Ascending aorta (tissue), 2 donors: ENCODE measurements at regions not wholly inside any gene's neighbourhood (a gene's known extent, or its start where the extent isn't known, plus 50 kb on each side); places are given as distances from the start of the nearest gene placed in this dataset.

Experiments
- DNase-seq, 2 donors: peaks; one replicate each; pipeline ENCODE4 v3.0.0-alpha.2; 2019; ENCODE audit warnings: low spot score in 2 of 2
- H3K27ac ChIP-seq, 2 donors: fragments of 200-600 bp; sonication (generic); one replicate each; pipeline ENCODE4 v1.5.1; 2016 to 2017; ENCODE audit warnings: mild to moderate bottlenecking in 1 of 2
- H3K27me3 ChIP-seq: fragments of 200-600 bp; sonication (generic); one replicate; pipeline ENCODE4 v1.5.1; 2017
- H3K36me3 ChIP-seq, 2 donors: fragments of 200-600 bp; sonication (generic); one replicate each; pipeline ENCODE4 v1.5.1; 2016
- H3K4me1 ChIP-seq, 2 donors: fragments of 200-600 bp; sonication (generic); one replicate each; pipeline ENCODE4 v1.5.1; 2016 to 2017; ENCODE audit warnings: mild to moderate bottlenecking in 1 of 2
- H3K4me3 ChIP-seq, 2 donors: fragments of 200-600 bp; sonication (generic); one replicate each; pipeline ENCODE4 v1.5.1; 2016 to 2017; ENCODE audit warnings: mild to moderate bottlenecking in 1 of 2
- H3K9me3 ChIP-seq, 2 donors: fragments of 200-600 bp; sonication (generic); one replicate each; pipeline ENCODE4 v1.5.1; 2016
- CTCF ChIP-seq, 3 experiments: fragments of 200-600 bp in 2 of 3; fragments of 450-650 bp in 1 of 3; sonication (generic) in 2 of 3; IDR thresholded peaks; one replicate each; pipeline ENCODE4 v1.5.1; 2016 to 2019; ENCODE audit warnings: antibody characterized with exemption in 3 of 3, mild to moderate bottlenecking in 1 of 3, moderate library complexity in 1 of 3
- intact Hi-C: fragments of 100-400 bp; cut with DNase I; formaldehyde crosslinking; loops from one replicate; pipeline ENCODE4 v1.15.1; 2023

- no peaks in the 10 kb centered on the region for H3K27me3 ChIP-seq
- intact Hi-C loops: no loop called here
- H3K9me3 ChIP-seq: peaks cover 6 to 8% of the 10 kb centered on the region in 2 donors
- no peak for DNase-seq
- no peak overlapping the region for H3K27ac ChIP-seq
- TF ChIP-seq CTCF (IDR thresholded peaks at IDR 0.05): no peak
- no peak overlapping the region for H3K4me3 ChIP-seq
- no peaks in the 10 kb centered on the region for H3K4me1 ChIP-seq
- H3K36me3 ChIP-seq: peaks cover 5 to 7% of the 10 kb centered on the region in 2 donors
These were observed 220.3 kb downstream of the SIPA1L2 start for GRCh38 chr1:232409584-232409983.

- H3K9me3 ChIP-seq: peaks cover 6 to 8% of the 10 kb centered on the region in 2 donors
- peaks cover 8 to 19% of the 10 kb centered on the region in 2 donors for H3K36me3 ChIP-seq
- no peak overlapping the region for H3K27ac ChIP-seq
- H3K4me1 ChIP-seq: no peaks in the 10 kb centered on the region
- DNase-seq: no peak
- H3K4me3 ChIP-seq: no peak overlapping the region
- no peaks in the 10 kb centered on the region for H3K27me3 ChIP-seq
- TF ChIP-seq CTCF (IDR thresholded peaks at IDR 0.05): no peak
- intact Hi-C loops: no loop called here
These were observed 222.8 kb downstream of the SIPA1L2 start for GRCh38 chr1:232407120-232407519.

GRCh38 chr1:232405781-232406180 is 224.2 kb downstream of the SIPA1L2 start:
- H3K27ac ChIP-seq: no peak overlapping the region
- no peaks in the 10 kb centered on the region for H3K27me3 ChIP-seq
- H3K36me3 ChIP-seq: peaks cover 11 to 24% of the 10 kb centered on the region in 2 donors
- no peak for TF ChIP-seq CTCF (IDR thresholded peaks at IDR 0.05)
- peaks cover 3 to 8% of the 10 kb centered on the region in 2 donors for H3K9me3 ChIP-seq
- no peak for DNase-seq
- intact Hi-C loops: no loop called here
- no peaks in the 10 kb centered on the region for H3K4me1 ChIP-seq
- no peak overlapping the region for H3K4me3 ChIP-seq

- no peaks in the 10 kb centered on the region for H3K4me1 ChIP-seq
- H3K27me3 ChIP-seq: no peaks in the 10 kb centered on the region
- DNase-seq: no peak
- intact Hi-C loops: no loop called here
- H3K27ac ChIP-seq: no peak overlapping the region
- H3K4me3 ChIP-seq: no peak overlapping the region
- peaks cover 0 to 8% of the 10 kb centered on the region in 2 donors for H3K9me3 ChIP-seq
- H3K36me3 ChIP-seq: peaks cover 10 to 24% of the 10 kb centered on the region in 2 donors
- no peak for TF ChIP-seq CTCF (IDR thresholded peaks at IDR 0.05)
These were observed 224.8 kb downstream of the SIPA1L2 start for GRCh38 chr1:232404981-232405731.

GRCh38 chr1:232404227-232404626 is 225.7 kb downstream of the SIPA1L2 start:
- intact Hi-C loops: no loop called here
- Histone ChIP-seq H3K36me3 (peaks cover 11 to 24% of the 10 kb centered on the region in 2 donors), H3K4me3 (no peak overlapping the region), H3K27me3 (no peaks in the 10 kb centered on the region), H3K27ac (no peak overlapping the region), H3K9me3 (peaks cover 0 to 3% of the 10 kb centered on the region in 2 donors), H3K4me1 (no peaks in the 10 kb centered on the region)
- TF ChIP-seq CTCF (IDR thresholded peaks at IDR 0.05): no peak
- no peak for DNase-seq
